ENCODE measurements at regions not wholly inside any gene's neighbourhood (a gene's known extent, or its start where the extent isn't known, plus 50 kb on each side); places are given as distances from the start of the nearest gene placed in this dataset.

DNA sequence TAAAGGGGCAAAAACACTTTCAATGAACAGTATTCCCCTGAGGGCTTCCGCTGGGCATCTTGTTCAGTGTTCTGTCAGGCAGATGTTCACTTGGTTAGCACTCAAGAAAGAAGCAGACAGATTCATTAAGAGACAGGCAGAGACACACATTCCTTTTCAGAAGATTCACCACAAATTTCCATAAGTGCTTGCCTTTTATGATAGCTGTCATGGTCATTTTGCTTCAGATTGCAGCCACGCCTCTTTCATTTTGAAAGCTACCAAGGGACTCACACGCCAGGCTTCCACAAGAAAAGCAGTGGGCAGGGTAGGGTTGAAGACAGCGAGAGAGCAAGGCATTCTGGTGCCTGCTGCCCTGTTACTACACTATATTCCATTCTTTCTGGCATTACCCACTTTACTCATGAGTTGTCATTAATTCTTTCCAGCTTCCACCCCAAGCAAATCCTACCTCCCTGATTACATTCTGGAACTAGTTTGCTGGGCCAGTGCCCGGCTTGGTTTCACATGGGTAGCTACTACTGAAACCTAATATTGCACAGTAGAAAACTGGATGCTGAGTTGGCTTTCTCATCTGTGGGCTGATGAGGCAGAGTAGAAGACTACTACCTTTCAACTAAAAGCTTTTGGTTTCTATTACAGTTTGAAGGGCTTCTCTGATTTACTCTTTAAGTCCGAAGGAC is 91.2 kb upstream of the COL24A1 start:
- no peak for TF ChIP-seq CTCF (IDR thresholded peaks at IDR 0.05; ENCODE audit: low read depth, low read length)
- DNase-seq (ENCODE audit: extremely low read depth, low read depth), result peak; percentile 79

DNA sequence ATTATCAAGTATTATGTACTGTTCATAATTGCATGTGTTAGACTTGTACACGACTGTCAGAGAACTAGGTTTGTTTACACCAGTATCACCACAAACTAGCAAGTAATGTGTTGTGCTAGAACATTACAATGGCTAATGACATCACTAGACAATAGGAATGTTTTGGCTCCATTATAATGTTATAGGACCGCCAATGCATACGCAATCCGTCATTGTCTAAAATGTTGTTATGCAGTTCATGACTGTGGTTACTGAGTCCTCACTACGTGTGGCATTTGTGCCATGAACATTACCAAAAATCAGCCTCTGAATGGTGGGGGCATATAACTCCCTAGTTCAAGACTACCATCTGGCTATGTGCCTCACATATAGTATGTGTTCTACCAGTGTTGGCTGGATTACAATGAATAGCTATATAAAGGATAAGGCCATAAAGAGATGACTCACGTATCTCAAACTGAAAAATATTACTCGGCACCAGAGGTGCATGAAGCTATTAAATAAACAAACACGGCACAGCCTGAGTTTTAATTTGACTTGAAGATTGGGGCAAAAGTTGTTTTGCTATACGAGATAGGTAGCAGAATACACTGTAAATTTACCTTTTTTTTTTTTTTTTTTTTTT is 89.1 kb upstream of the COL24A1 start:
- TF ChIP-seq CTCF (IDR thresholded peaks at IDR 0.05; ENCODE audit: low read depth, low read length), result no peak
- no peak for DNase-seq (ENCODE audit: extremely low read depth, low read depth)

DNA sequence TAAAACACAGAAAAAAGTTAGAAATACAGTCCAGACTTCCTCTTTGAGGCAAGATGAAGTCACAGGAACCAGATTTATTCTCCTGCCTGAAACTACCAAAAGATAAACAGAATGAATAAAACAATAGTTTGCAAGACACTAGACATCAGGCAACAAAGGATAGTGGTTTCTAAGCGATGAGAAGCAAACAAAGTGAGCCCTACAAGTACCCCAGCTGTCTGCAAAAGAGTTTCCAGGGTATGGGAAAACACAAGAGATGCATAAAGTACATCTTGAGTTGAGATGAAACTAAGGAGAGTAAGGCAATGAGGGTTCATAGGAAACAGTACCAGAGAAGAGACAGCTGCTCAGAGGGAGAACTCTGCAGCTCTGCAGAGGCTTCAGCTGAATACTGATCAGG is 83.3 kb upstream of the COL24A1 start:
- no peak for DNase-seq (ENCODE audit: extremely low read depth, low read depth)
- TF ChIP-seq CTCF (IDR thresholded peaks at IDR 0.05; ENCODE audit: low read depth, low read length), result no peak

GRCh38 chr1:86239490-86239889 is 82.9 kb upstream of the COL24A1 start:
- TF ChIP-seq CTCF (IDR thresholded peaks at IDR 0.05; ENCODE audit: low read depth, low read length), result no peak
- no peak for DNase-seq (ENCODE audit: extremely low read depth, low read depth)

DNA sequence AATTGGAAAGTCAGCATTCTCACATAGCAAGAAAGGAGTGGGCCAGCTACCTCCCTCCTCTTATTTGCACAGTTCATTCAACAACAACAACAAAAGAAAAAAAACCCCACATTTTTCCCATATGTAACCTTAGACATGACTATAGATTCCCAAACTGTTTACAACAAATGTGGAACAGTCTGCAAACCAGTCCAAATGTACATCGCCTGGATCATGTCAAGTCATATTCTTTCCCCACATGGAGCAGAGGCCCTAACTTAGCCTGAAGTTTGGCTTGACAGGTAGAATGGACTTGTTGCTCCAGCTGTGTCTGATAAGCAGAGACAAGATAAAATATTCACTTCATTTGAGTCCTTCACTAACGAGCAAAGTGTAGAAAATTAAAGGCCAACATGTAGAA is 81.7 kb upstream of the COL24A1 start:
- DNase-seq (ENCODE audit: extremely low read depth, low read depth), result no peak
- no peak for TF ChIP-seq CTCF (IDR thresholded peaks at IDR 0.05; ENCODE audit: low read depth, low read length)

- no peak for TF ChIP-seq CTCF (IDR thresholded peaks at IDR 0.05; ENCODE audit: low read depth, low read length)
- no peak for DNase-seq (ENCODE audit: extremely low read depth, low read depth)
These were observed 79.3 kb upstream of the COL24A1 start for GRCh38 chr1:86235852-86236251.

DNA sequence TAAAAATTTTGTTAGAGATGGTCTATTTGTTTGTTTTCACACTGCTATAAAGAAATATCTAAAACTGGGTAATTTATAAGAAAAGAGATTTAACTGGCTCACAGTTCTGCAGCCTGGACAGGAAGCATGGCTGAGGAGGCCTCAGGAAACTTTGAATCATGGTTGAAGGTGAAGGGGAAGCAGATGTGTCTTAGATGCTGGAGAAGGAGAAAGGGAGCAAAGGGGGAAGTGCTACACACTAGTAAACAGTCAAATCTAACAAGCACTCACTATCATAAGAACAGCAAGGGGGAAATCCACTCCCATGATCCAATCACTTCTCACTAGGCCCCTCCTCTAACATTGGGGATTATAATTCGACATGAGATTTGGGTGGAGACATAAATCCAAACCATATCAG is 76.8 kb upstream of the COL24A1 start:
- no peak for DNase-seq (ENCODE audit: extremely low read depth, low read depth)
- TF ChIP-seq CTCF (IDR thresholded peaks at IDR 0.05; ENCODE audit: low read depth, low read length), result no peak
